ENCODE measurements at regions not wholly inside any gene's neighbourhood (a gene's known extent, or its start where the extent isn't known, plus 50 kb on each side); places are given as distances from the start of the nearest gene placed in this dataset.

GRCh38 chr11:116657842-116658825 is 114.7 kb downstream of the BUD13 start:
- no peak overlapping the region for H3K4me2 ChIP-seq (ENCODE audit: low read depth, low read length)
- H3K27me3 ChIP-seq (ENCODE audit: control insufficient read depth in 1 of 2, insufficient read depth in 2 of 2, low read length in 2 of 2), result no peaks in the 10 kb centered on the region
- peaks cover 31% of the 10 kb centered on the region for H3K4me1 ChIP-seq (ENCODE audit: insufficient read depth, low read length)
- no peak for ATAC-seq
- TF ChIP-seq HOXA7 (CRISPR knock-in tag; IDR thresholded peaks at IDR 0.05) (no peak), CEBPB (IDR thresholded peaks at IDR 0.05; ENCODE audit: borderline replicate concordance, low read depth, low read length) (peak; percentile 80), GABPA (IDR thresholded peaks at IDR 0.05; ENCODE audit: low read depth, low read length) (0 out of 2 replicates have a peak, but pooled peaks have one; percentile 3), GABPA (CRISPR knock-in tag; IDR thresholded peaks at IDR 0.05; ENCODE audit: low read depth) (no peak)
- H4K20me1 ChIP-seq (ENCODE audit: insufficient read depth, low read length), result no peaks in the 10 kb centered on the region
- H2AFZ ChIP-seq (ENCODE audit: low read length), result no peak overlapping the region
- no peaks in the 10 kb centered on the region; a peak in 1 of 5 replicates for H3K36me3 ChIP-seq (replicated peaks in 1 of 2; ENCODE audit: control insufficient read depth in 1 of 2, insufficient read depth in 2 of 2, low read length in 2 of 2)
- H3K9ac ChIP-seq (ENCODE audit: insufficient read depth, low read depth, low read length), result no peak overlapping the region
- H3K27ac ChIP-seq (ENCODE audit: extremely low read length, insufficient read depth, low read length), result no peak overlapping the region
- H3K4me3 ChIP-seq (replicated peaks in 1 of 3; ENCODE audit: insufficient read depth in 1 of 3, low read depth in 2 of 3, low read length in 3 of 3), result no peak overlapping the region
- ChIA-PET POLR2A (no interaction called here), CTCF (ENCODE audit: low intra/inter-chr PET ratio, low total read pairs) (no interaction called here)
- no peak for DNase-seq (ENCODE audit: low spot score)
- in situ Hi-C loops (cut with HindIII; ENCODE audit: extremely low pct_ligation_motif_present, low pct_unique_long_range_greater_than_20kb), result no loop called here
- H3K9me3 ChIP-seq (ENCODE audit: low read length), result 0 out of 2 replicates have a peak, but pooled peaks cover 6% of the 10 kb centered on the region
- 82% methylated on average over 10 of the region's 11 CpGs for WGBS (ENCODE audit: low lambda C conversion rate)
- no peak for FAIRE-seq
- no TSS peak for BruUV-seq (replicated peaks)
- no peaks in the 10 kb centered on the region for H3K79me2 ChIP-seq (ENCODE audit: insufficient read depth, low read length)
- intact Hi-C loops (cut with micrococcal nuclease; ENCODE audit: unreplicated experiment), result no loop called here

- in situ Hi-C loops (cut with HindIII; ENCODE audit: extremely low pct_ligation_motif_present, low pct_unique_long_range_greater_than_20kb) (no loop called here), intact Hi-C loops (cut with micrococcal nuclease; ENCODE audit: unreplicated experiment) (no loop called here)
- no peak overlapping the region for H3K27ac ChIP-seq (ENCODE audit: extremely low read length, insufficient read depth, low read length)
- no peak for DNase-seq (ENCODE audit: low spot score)
- no peak for FAIRE-seq
- 0 out of 2 replicates have a peak, but pooled peaks cover 6% of the 10 kb centered on the region for H3K9me3 ChIP-seq (ENCODE audit: low read length)
- ATAC-seq, result no peak
- H4K20me1 ChIP-seq (ENCODE audit: insufficient read depth, low read length), result no peaks in the 10 kb centered on the region
- no TSS peak for BruUV-seq (replicated peaks)
- 77% methylated on average over 3 of the region's 4 CpGs for WGBS (ENCODE audit: low lambda C conversion rate)
- ChIA-PET CTCF (ENCODE audit: low intra/inter-chr PET ratio, low total read pairs) (no interaction called here), POLR2A (no interaction called here)
- H3K4me2 ChIP-seq (ENCODE audit: low read depth, low read length), result no peak overlapping the region
- H3K36me3 ChIP-seq (replicated peaks in 1 of 2; ENCODE audit: control insufficient read depth in 1 of 2, insufficient read depth in 2 of 2, low read length in 2 of 2), result no peaks in the 10 kb centered on the region; a peak in 1 of 5 replicates
- peaks cover 10% of the 10 kb centered on the region for H3K4me1 ChIP-seq (ENCODE audit: insufficient read depth, low read length)
- no peak overlapping the region for H2AFZ ChIP-seq (ENCODE audit: low read length)
- H3K4me3 ChIP-seq (replicated peaks in 1 of 3; ENCODE audit: insufficient read depth in 1 of 3, low read depth in 2 of 3, low read length in 3 of 3), result no peak overlapping the region
- no peaks in the 10 kb centered on the region for H3K27me3 ChIP-seq (ENCODE audit: control insufficient read depth in 1 of 2, insufficient read depth in 2 of 2, low read length in 2 of 2)
- no peaks in the 10 kb centered on the region for H3K79me2 ChIP-seq (ENCODE audit: insufficient read depth, low read length)
- H3K9ac ChIP-seq (ENCODE audit: insufficient read depth, low read depth, low read length), result no peak overlapping the region
- no peak for TF ChIP-seq ATF7 (IDR thresholded peaks at IDR 0.05)
- no peak for TF ChIP-seq ATF7 (CRISPR knock-in tag; IDR thresholded peaks at IDR 0.05)
- no peak for TF ChIP-seq DZIP1 (CRISPR knock-in tag; IDR thresholded peaks at IDR 0.05)
- TF ChIP-seq NR0B2 (CRISPR knock-in tag; IDR thresholded peaks at IDR 0.05), result no peak
- no peak for TF ChIP-seq ZNF274 (CRISPR knock-in tag; IDR thresholded peaks at IDR 0.05)
- no peak for TF ChIP-seq ZNF563 (CRISPR knock-in tag; IDR thresholded peaks at IDR 0.05)
- TF ChIP-seq CREBL2 (CRISPR knock-in tag; IDR thresholded peaks at IDR 0.05; ENCODE audit: borderline replicate concordance), result no peak
- no peak for TF ChIP-seq HMG20B (CRISPR knock-in tag; conservative IDR thresholded peaks at IDR 0.05)
- no peak for TF ChIP-seq ARNT (IDR thresholded peaks at IDR 0.05)
- no peak for TF ChIP-seq ZNF235 (CRISPR knock-in tag; IDR thresholded peaks at IDR 0.05; ENCODE audit: borderline replicate concordance)
- no peak for TF ChIP-seq CBX5 (CRISPR knock-in tag; IDR thresholded peaks at IDR 0.05; ENCODE audit: borderline replicate concordance)
Observed at GRCh38 chr11:116656011-116656410, 116.8 kb downstream of the BUD13 start.

All from HepG2 (cell line).